HG02623 (cell line): ENCODE measurements at regions not wholly inside any gene's neighbourhood (a gene's known extent, or its start where the extent isn't known, plus 50 kb on each side); places are given as distances from the start of the nearest gene placed in this dataset.
"Not testable (repeated sequence)": the region's sequence is repeated elsewhere in the genome, so short reads cannot be mapped to it uniquely, and the experiment has no call there.

Experiments used
- ATAC-seq: cut with Tn5 transposase; IDR thresholded peaks from one replicate; pipeline ENCODE4 v1.9.1; 2021; ENCODE audit warnings: moderate library complexity; ENCODE audit not compliant: unreplicated experiment

DNA sequence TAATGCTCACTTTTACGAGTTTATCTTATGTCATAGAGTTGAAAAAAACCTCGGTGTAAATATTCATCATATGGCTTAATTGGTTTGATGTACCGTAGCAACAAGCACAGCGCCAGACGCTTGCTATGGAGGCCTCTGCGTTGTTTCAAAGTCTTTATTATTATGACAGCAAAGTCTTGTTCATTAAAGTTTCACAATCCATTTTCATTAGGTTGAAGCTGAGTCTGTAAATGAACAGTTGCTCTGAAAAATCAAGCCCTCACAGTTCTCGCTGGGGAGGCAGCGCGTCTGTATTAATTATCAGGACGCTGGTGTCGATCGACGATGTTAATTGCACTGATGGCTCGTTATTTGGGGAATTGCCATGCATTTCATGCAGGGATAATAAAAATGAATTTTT is 185.6 kb downstream of the INSC start:
- no peak for ATAC-seq

- no peak for ATAC-seq
Measured at GRCh38 chr11:15307619-15308024, 192.9 kb downstream of the INSC start.

- ATAC-seq = no peak
Measured at GRCh38 chr11:15308840-15309239, 194.1 kb downstream of the INSC start.

DNA sequence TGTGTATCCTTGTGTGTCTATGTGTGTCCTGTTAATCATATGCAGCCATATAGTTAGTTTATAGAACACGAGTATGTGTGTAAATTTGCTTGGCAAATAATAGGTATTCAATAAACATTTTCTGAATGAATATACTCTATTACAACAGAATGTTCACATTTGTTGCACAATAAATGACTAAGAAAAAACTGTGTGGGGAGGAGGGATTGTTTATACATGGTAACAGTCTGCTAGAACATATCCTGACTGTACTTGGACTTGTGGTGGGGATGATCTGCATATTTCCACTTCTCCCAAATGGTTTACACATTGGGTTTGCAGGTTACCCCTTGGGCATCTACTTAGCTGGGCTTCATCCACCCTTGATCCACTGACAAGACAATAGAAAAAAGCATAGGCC is 194.6 kb downstream of the INSC start:
- no peak for ATAC-seq

DNA sequence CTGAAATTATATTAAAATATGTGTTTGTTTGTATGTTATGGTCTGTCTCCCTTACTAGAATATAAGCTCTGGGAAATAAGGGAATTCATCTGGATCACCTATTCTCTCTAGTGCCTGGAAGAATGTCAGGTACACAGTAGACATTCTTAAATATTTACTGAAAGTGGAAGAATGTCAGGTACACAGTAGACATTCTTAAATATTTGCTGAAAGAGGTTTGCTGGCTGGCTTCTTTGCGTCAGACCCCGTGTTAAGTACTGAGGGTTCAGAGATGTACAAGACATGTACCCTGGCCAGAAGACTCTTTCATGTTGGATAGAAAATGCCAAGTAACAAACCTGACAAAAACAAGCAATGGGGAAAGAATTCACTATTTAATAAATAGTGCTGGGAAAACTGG is 199.1 kb downstream of the INSC start:
- ATAC-seq = no peak

- ATAC-seq = no peak
Measured at GRCh38 chr11:15318814-15319213, 204.1 kb downstream of the INSC start.

GRCh38 chr11:15326520-15326919 is 211.8 kb downstream of the INSC start:
- ATAC-seq = no peak

DNA sequence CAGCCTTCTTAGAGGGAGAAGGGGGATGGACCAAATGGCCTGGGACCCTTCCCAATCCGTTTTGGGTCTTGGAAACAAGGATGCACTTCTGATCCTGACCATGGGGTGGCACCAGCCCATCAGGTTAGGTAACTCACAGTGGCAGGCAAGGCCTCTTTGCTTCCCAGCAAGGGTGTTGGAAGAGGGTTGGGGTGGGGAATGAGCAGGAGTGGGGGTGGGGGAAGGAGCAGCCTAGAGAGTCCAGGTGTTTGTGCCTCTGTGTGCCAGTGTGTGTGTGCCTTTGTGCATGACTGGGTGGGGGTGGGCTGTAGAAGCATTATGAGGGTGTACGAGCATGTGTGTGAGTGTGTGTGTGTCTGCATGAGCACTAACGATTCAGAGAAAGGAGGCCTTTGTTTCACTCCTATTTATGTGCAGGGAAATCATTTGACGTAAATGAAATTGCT is 213.1 kb downstream of the INSC start:
- no peak for ATAC-seq

- ATAC-seq = no peak
Measured at GRCh38 chr11:15333407-15333806, 218.7 kb downstream of the INSC start.

GRCh38 chr11:15334766-15335165 is 220.0 kb downstream of the INSC start:
- no peak for ATAC-seq

DNA sequence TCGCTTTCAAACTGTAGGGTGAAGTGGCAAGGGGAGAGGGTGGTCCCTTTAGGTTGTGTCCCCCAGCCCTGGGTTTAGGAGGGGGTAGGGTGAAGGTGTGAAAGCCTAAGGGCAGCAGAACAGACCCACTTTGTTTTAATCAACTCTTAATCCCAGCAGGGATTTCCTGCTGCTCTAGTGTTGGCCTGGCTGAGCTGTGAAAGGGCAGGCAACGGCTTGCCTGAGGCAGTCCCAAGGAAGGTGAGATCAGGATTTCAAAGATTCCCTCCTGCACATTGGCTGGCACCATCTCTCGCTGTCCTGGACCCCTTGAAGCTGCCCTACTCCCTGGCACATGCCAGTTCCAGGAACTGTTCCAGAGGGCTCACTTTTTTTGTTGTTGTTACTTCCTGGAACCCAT is 221.3 kb downstream of the INSC start:
- ATAC-seq = no peak

DNA sequence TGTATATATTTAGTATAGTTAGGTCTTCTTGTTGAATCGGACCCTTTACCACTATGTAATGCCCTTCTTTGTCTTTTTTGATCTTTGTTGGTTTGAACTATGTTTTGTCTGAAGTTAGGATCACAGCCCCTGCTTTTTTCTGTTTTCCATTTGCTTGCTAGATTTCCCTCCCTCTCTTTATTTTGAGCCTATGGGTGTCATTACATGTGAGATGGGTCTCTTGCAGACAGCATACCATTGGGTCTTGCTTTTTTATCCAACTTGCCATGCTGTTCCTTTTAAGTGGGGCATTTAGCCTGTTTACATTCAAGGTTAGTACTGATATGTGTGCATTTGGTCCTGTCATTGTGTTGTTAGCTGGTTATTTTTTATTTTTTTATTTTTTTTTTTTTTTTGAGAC is 224.6 kb downstream of the INSC start:
- ATAC-seq = no peak

DNA sequence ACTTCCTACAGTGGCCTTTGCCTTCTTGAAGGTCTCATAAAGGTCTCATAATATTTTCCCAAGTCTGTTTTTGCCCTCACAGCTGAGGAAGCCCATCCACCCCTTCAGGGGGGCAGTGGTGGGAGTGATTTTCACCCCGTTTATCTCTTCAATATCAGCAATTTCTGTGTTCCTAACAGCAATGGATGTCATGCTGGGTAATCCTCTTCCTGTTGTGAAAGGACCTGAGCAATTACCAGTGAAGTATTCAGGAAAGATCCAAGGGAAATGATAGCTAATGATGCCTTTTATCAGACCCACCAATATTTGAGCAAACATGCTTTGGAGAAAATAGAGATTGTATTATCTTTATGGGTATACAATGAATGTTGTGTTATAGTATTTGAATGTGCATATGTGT is 226.9 kb downstream of the INSC start:
- no peak for ATAC-seq

- ATAC-seq = no peak
Measured at GRCh38 chr11:15342163-15342562, 227.4 kb downstream of the INSC start.

- no peak for ATAC-seq
Measured at GRCh38 chr11:15346907-15347306, 232.2 kb downstream of the INSC start.

DNA sequence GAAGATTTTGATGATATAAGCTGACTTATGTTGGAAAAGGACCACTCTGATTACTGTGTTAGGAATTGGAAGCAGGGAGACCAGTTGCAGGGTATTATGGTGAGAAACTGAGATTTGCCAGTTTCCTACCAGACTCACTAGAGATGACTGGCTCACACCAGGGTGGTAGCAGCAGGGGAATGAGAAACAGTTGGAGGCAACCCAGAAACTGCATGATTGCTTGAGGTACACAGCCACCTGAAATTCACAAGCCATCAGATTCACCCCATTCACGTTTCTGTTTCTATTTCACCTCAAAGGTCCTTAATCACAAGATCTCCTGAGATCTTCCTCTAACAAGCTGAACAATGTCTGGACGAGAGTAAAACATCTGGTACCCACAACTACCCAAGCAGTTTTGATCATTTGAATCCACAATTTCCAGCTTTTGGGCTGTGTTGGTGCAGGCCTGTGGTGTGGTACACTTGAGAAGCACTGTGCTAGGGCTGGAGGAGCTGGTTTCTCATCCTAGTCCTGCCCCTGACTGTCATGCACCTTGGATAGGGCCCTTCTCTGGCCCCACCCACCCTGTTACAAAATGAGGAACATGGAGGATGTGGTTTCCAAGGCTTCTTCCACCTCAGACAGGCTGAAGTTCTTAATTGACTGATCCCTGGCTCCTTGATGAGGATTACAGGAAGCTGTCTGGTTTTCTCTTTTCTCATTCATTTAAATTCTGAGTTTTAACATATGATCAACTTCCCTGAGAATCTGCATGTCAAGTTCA is 233.4 kb downstream of the INSC start:
- ATAC-seq = no peak

DNA sequence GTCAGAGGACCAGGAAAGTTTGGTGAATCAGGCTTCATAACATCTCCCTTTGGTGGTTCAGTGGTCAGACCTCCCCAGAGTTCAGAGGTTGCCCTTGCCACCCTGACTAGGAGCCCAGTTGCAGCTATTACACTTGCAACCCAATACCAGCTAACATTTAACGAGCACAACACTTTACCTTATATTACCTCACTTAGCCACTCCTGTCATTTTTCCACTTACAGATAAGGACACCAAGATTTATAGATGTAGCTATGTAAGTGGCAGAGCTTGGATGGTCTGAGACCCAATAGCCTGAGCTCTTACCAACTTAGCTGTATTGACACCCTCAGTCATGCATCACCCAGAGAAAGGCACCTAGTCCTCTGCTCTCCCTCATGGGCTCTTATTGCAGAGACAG is 234.7 kb downstream of the INSC start:
- no peak for ATAC-seq

GRCh38 chr11:15361316-15361715 is 246.6 kb downstream of the INSC start:
- no peak for ATAC-seq

DNA sequence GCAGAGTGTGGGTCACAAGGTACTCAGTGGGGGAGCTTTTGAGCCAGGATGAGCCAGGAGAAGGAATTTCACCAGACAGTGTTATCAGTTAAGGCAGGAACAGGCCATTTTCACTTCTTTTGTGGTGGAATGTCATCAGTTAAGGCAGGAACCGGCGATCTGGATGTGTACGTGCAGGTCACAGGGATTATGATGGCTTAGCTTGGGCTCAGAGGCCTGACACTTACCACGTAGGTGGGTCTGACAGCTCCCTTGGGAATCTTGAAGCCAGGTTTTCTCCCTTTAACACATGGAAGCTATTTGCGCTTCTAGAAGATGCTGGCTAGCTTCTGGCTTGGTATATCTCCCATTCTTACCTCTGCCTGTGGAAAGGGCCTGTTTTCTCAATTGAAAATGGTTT is 250.6 kb downstream of the INSC start:
- ATAC-seq = not testable (repeated sequence)

DNA sequence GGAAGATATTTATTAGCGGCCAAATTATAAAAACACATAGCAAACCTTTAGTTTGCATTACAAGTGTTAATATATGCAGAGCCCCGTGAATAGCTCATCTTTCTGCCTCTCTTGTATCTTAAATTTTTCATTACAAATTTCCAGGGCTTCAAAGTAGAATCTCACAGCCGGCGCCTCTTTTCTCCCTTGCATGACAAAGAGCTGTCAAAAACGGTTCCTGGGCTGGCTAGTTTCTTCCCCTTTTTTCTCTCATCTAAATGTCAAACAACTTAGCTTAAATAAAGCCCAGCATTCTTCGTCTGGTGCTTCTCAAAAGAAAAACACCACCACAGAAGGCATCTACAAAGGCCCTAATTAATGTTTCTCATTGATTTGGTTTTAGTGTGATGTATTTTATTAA is 253.0 kb downstream of the INSC start:
- ATAC-seq = no peak

DNA sequence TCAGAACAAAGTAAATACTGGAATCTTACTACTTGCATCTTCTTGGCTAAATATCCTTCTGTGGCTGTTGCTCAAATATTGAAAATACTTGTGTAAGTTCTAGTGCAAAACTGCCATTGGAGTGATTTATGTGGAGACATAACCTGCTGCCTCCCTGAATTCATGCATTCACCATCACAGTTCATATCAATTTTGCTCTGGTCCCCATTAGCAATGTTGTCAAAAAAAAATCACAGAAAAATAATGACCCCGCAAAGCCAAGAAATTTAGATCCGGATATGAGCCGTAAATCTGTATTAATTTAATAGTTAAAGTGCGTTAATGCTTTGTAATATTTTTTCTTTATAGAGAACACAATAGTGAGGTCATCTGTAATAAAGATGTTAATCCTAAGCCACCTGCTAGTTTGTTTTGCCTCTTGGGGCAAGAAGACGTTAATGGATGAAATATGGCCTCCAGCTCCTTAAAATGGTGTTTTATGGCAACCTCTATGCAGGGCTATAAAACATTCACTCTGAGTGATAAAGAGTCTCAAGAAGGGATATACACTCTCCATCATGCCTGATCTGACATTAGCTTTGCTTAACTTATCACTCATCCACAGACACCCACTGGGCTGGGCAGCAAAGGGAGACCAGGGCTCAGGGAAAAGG is 255.9 kb downstream of the INSC start:
- no peak for ATAC-seq

DNA sequence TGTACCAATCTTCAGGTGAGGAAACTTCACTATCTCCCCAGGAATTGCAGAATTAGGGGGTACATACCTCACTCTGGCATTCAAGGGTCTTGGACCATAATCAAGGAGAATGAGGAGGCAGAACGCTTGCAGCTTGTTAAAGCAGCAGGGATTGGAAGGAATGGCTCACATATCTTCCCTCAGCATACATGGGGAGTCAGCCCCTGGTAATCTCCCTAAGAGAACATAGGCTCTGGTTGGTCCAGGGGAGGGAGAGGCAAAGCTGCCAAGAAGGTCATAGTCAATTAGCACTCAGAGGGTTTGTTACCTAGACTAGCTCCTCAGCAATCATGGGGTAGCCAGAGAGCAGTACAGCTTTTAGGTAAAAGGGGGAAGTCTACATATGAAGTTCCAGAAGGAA is 256.8 kb downstream of the INSC start:
- no peak for ATAC-seq

DNA sequence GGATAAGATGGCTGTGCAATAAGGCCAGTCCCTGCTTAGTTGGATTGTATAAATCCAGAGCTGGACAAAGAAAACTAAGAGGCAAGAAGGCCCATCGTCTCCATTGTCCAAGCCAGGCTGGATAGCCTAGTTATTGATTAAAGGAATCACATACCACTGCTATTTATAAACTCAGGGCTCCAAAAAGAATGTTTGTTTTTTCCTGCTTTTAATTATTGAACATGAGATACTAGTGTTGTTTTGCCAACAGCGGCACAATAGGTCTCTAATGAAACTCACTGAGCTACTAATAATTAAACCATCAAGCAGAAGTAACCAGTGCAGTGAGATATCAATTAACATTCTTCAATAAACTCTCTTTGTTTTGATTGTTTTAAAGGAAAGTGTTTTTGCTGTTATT is 259.7 kb downstream of the INSC start:
- no peak for ATAC-seq
